IPS-18a (cell line): ENCODE measurements at regions not wholly inside any gene's neighbourhood (a gene's known extent, or its start where the extent isn't known, plus 50 kb on each side); places are given as distances from the start of the nearest gene placed in this dataset.

Experiments
- H3K27ac ChIP-seq: one replicate; pipeline ENCODE4 v1.5.1; 2013; ENCODE audit warnings: low read length
- H3K27me3 ChIP-seq: one replicate; pipeline ENCODE4 v1.6.1; 2013; ENCODE audit warnings: mild to moderate bottlenecking, low read length; ENCODE audit not compliant: control insufficient read depth, insufficient read depth
- H3K36me3 ChIP-seq: one replicate; pipeline ENCODE4 v1.6.1; 2013; ENCODE audit warnings: low read depth, low read length; ENCODE audit not compliant: control insufficient read depth
- H3K4me1 ChIP-seq: one replicate; pipeline ENCODE4 v1.6.1; 2013; ENCODE audit warnings: low read depth, low read length; ENCODE audit not compliant: control insufficient read depth
- H3K4me3 ChIP-seq: one replicate; pipeline ENCODE4 v1.5.1; 2013; ENCODE audit warnings: low read length
- H3K9ac ChIP-seq: one replicate; pipeline ENCODE4 v1.6.1; 2013; ENCODE audit warnings: mild to moderate bottlenecking, low read length, moderate library complexity
- H3K9me3 ChIP-seq: one replicate; pipeline ENCODE4 v1.6.1; 2013; ENCODE audit warnings: low read depth, low read length; ENCODE audit not compliant: control insufficient read depth

GRCh38 chrX:97843200-97843811 lies 959.6 kb downstream of the RPA4 start:
- Histone ChIP-seq H3K4me3 (no peak overlapping the region), H3K27me3 (no peaks in the 10 kb centered on the region), H3K27ac (no peak overlapping the region), H3K36me3 (no peaks in the 10 kb centered on the region), H3K4me1 (no peaks in the 10 kb centered on the region), H3K9me3 (peaks cover 2% of the 10 kb centered on the region), H3K9ac (no peak overlapping the region)

- no peaks in the 10 kb centered on the region for H3K36me3 ChIP-seq
- no peaks in the 10 kb centered on the region for H3K4me1 ChIP-seq
- no peak overlapping the region for H3K9ac ChIP-seq
- no peak overlapping the region for H3K4me3 ChIP-seq
- no peak overlapping the region for H3K27ac ChIP-seq
- H3K27me3 ChIP-seq: no peaks in the 10 kb centered on the region
- peaks cover 2% of the 10 kb centered on the region for H3K9me3 ChIP-seq
These were observed 960.5 kb downstream of the RPA4 start for GRCh38 chrX:97844161-97844560.

DNA sequence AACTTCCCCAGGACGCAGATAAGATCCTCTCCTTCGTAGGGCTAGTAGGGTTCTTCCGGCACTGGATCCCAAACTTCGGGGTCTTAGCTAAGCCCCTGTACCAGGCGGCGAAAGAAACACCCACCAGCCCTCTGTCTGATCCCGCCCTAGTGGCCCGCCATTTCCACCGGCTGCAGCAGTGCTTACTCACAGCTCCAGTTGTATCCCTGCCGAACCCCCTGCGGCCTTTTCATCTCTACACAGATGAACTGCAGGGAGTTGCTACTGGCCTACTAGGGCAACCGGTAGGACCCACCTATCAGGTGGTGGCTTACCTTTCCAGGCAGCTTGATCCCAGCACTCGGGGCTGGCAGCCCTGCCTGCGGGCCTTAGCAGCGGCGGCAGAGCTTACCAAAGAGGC lies 961.2 kb downstream of the RPA4 start:
- Histone ChIP-seq H3K4me1 (no peaks in the 10 kb centered on the region), H3K27ac (no peak overlapping the region), H3K36me3 (no peaks in the 10 kb centered on the region), H3K27me3 (no peaks in the 10 kb centered on the region), H3K9me3 (peaks cover 2% of the 10 kb centered on the region), H3K4me3 (no peak overlapping the region), H3K9ac (no peak overlapping the region)

GRCh38 chrX:97845451-97845850 lies 961.7 kb downstream of the RPA4 start:
- H3K27me3 ChIP-seq: no peaks in the 10 kb centered on the region
- peaks cover 2% of the 10 kb centered on the region for H3K9me3 ChIP-seq
- no peak overlapping the region for H3K9ac ChIP-seq

DNA sequence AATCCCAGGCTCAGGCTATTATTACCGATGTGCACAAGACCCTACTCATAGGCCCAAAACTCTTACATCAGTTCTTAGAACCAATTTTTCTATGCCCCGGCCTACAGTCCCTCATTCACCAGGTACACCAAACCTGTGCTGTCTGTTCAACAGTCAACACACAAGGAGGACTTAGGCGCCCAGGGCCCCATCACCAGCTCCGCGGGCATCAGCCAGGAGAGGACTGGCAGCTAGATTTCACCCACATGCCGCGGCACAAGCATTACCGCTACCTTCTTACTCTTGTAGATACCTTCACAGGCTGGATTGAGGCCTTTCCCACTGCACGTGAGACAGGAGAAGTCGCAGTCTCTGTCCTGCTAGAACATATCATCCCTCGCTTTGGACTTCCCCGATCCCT lies 962.5 kb downstream of the RPA4 start:
- Histone ChIP-seq H3K4me1 (no peaks in the 10 kb centered on the region), H3K27ac (no peak overlapping the region), H3K36me3 (no peaks in the 10 kb centered on the region), H3K9ac (no peak overlapping the region), H3K4me3 (no peak overlapping the region), H3K9me3 (peaks cover 2% of the 10 kb centered on the region), H3K27me3 (no peaks in the 10 kb centered on the region)

More at GRCh38 chrX:97845451-97845850, 961.7 kb downstream of the RPA4 start:
- Histone ChIP-seq H3K4me1 (no peaks in the 10 kb centered on the region), H3K4me3 (no peak overlapping the region), H3K36me3 (no peaks in the 10 kb centered on the region), H3K27ac (no peak overlapping the region)

- H3K9me3 ChIP-seq: peaks cover 2% of the 10 kb centered on the region
- no peak overlapping the region for H3K9ac ChIP-seq
- no peaks in the 10 kb centered on the region for H3K4me1 ChIP-seq
- no peak overlapping the region for H3K27ac ChIP-seq
- no peaks in the 10 kb centered on the region for H3K27me3 ChIP-seq
- no peak overlapping the region for H3K4me3 ChIP-seq
- no peaks in the 10 kb centered on the region for H3K36me3 ChIP-seq
These were observed 963.1 kb downstream of the RPA4 start for GRCh38 chrX:97846718-97847237.

DNA sequence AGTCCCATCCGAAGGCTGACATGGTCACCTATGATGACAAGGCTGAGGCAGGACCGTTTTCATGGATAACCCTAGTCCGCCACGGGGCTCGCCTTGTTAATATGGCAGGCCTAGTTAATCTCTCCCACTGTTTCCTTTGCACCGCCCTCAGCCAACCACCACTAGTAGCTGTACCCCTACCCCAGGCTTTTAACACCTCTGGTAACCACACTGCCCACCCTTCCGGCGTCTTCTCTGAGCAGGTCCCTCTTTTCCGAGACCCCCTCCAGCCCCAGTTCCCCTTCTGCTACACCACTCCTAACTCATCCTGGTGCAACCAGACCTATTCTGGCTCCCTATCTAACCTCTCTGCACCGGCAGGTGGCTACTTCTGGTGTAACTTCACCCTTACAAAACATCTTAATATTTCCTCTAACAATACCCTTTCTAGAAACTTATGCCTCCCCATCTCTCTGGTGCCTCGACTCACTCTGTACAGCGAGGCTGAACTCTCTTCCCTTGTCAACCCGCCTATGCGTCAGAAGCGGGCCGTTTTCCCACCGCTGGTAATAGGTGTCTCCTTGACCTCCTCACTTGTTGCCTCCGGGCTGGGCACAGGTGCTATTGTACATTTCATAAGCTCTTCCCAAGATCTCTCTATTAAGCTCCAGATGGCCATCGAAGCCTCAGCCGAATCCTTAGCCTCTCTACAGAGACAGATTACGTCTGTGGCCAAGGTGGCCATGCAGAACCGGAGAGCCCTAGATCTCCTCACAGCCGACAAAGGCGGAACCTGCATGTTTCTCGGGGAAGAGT lies 964.4 kb downstream of the RPA4 start:
- Histone ChIP-seq H3K27me3 (no peaks in the 10 kb centered on the region), H3K27ac (no peak overlapping the region), H3K4me1 (no peaks in the 10 kb centered on the region), H3K36me3 (no peaks in the 10 kb centered on the region), H3K9ac (no peak overlapping the region), H3K4me3 (no peak overlapping the region), H3K9me3 (peaks cover 2% of the 10 kb centered on the region)

DNA sequence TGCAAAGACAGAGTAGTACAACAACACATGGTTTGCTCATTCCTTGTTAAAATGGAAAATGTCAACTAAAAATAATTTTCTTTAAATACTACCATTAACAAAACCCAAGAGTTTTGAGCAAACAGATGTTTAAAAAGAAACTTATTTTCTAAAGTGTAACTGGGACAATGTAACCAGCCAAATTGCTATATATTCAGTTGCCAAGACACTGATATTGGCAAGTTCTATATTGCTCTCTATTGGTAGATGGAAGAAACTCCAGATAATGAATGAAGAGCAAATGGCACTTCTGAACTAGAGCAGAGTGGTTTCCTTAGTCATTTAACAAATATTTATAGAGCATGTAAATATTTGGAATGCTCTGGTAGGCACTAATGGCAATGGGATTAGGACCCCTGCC lies 966.2 kb downstream of the RPA4 start:
- Histone ChIP-seq H3K9me3 (peaks cover 2% of the 10 kb centered on the region), H3K27ac (no peak overlapping the region), H3K4me1 (no peaks in the 10 kb centered on the region), H3K4me3 (no peak overlapping the region), H3K36me3 (no peaks in the 10 kb centered on the region), H3K27me3 (no peaks in the 10 kb centered on the region), H3K9ac (no peak overlapping the region)

DNA sequence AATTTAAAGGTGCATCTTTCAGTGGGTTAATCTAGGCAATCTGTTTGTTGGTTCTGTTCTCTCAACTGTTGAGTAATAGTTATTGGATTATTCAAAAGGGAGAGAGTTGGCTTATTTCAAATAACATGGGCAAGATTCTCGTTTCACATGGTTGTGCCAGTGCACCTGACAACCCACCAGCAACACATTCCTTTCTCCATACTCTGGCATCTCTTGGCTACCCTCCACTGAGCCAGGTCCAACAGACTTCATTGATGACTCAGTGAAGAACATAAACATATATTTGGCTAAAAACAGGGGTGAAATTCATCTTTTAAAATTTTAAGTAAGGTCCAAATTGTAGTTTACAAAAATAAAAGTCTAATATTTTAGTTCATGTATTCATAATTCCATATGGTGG lies 967.2 kb downstream of the RPA4 start:
- H3K9me3 ChIP-seq: no peaks in the 10 kb centered on the region

DNA sequence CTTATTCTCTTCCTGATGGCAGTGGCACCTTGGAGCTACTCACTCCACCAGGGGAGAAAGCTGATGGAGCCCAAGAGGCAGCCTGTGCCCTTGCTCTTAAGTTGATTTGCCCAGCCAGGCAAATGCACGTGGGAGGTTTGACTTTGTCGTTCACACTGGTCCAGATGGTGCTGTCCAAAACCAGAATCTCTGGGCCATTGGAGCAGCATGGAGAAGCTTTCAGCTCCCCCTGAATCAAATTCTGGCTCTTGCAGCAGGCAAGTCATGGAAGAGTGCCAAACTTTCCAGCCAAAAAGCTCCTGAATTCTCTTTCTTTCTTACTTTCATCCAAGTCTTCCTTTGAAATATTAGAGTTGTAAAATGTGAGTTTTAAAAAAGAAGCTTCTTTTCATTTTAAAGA lies 970.4 kb downstream of the RPA4 start:
- Histone ChIP-seq H3K4me1 (peaks cover 6% of the 10 kb centered on the region), H3K4me3 (no peak overlapping the region), H3K9ac (no peak overlapping the region), H3K9me3 (no peaks in the 10 kb centered on the region), H3K36me3 (no peaks in the 10 kb centered on the region), H3K27me3 (no peaks in the 10 kb centered on the region), H3K27ac (no peak overlapping the region)

More for the DNA sequence above, 967.2 kb downstream of the RPA4 start:
- no peak overlapping the region for H3K9ac ChIP-seq
- no peaks in the 10 kb centered on the region for H3K27me3 ChIP-seq
- no peak overlapping the region for H3K4me3 ChIP-seq
- no peak overlapping the region for H3K27ac ChIP-seq
- H3K36me3 ChIP-seq: no peaks in the 10 kb centered on the region
- H3K4me1 ChIP-seq: no peaks in the 10 kb centered on the region

GRCh38 chrX:97858592-97858991 lies 974.9 kb downstream of the RPA4 start:
- H3K27me3 ChIP-seq: no peaks in the 10 kb centered on the region
- peaks cover 13% of the 10 kb centered on the region for H3K4me1 ChIP-seq
- H3K4me3 ChIP-seq: no peak overlapping the region
- H3K9ac ChIP-seq: no peak overlapping the region
- H3K9me3 ChIP-seq: no peaks in the 10 kb centered on the region
- no peak overlapping the region for H3K27ac ChIP-seq
- no peaks in the 10 kb centered on the region for H3K36me3 ChIP-seq

DNA sequence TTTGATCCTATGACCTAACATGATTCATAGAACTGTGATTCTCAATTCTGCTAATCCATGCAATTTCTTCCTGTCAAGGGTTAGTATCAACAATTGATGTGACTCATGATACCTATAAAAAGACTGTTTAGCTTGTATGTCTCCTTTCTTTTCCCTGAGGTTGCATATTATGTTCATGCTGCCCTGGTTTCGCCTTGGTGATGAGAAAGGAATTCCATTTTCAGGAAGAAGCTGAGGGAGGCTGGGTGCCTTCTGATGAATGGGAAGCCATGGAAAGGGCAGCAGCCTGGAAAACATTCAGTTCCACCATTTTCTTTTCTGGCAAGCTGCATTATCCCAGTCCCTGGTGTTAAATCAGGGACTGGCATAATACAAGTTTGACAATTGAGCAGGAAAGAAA lies 976.5 kb downstream of the RPA4 start:
- Histone ChIP-seq H3K9ac (no peak overlapping the region), H3K4me3 (no peak overlapping the region), H3K4me1 (peaks cover 13% of the 10 kb centered on the region), H3K9me3 (no peaks in the 10 kb centered on the region), H3K27me3 (no peaks in the 10 kb centered on the region), H3K36me3 (no peaks in the 10 kb centered on the region), H3K27ac (no peak overlapping the region)
